ENCODE measurements at regions not wholly inside any gene's neighbourhood (a gene's known extent, or its start where the extent isn't known, plus 50 kb on each side); places are given as distances from the start of the nearest gene placed in this dataset.

- TF ChIP-seq CEBPB (IDR thresholded peaks at IDR 0.05) = no peak
- TF ChIP-seq, protein P1, sequence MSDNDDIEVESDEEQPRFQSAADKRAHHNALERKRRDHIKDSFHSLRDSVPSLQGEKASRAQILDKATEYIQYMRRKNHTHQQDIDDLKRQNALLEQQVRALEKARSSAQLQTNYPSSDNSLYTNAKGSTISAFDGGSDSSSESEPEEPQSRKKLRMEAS (IDR thresholded peaks at IDR 0.05) = no peak
- no peak for TF ChIP-seq REST (IDR thresholded peaks at IDR 0.05; ENCODE audit: low read depth)
- TF ChIP-seq ZBTB7A (IDR thresholded peaks at IDR 0.05; ENCODE audit: low read depth) = no peak
Observed at GRCh38 chr5:28558196-28558595, 1519.8 kb upstream of the CDH9 start.

Measured in Ishikawa (cell line).